ENCODE measurements at regions not wholly inside any gene's neighbourhood (a gene's known extent, or its start where the extent isn't known, plus 50 kb on each side); places are given as distances from the start of the nearest gene placed in this dataset.

- Histone ChIP-seq H3K36me3 (ENCODE audit: insufficient read depth) (no peaks in the 10 kb centered on the region), H3K4me2 (peak overlapping the region; percentile 82), H3K9me2 (ENCODE audit: insufficient read depth) (0 out of 2 replicates have a peak, but pooled peaks cover 3% of the 10 kb centered on the region), H3K79me2 (replicated peaks; ENCODE audit: insufficient read depth) (no peaks in the 10 kb centered on the region), H3K27ac (ENCODE audit: low read depth) (no peak overlapping the region), H3K4me3 (peak overlapping the region; percentile 56), H4K20me1 (replicated peaks; ENCODE audit: insufficient read depth) (no peaks in the 10 kb centered on the region), H3K4me1 (ENCODE audit: insufficient read depth) (peaks cover 29% of the 10 kb centered on the region), H3F3A (replicated peaks; ENCODE audit: low read depth) (peaks cover 7% of the 10 kb centered on the region; the same call in 1 of the 2 replicates), H2AFZ (peak overlapping the region; percentile 98), H3K27me3 (ENCODE audit: insufficient read depth) (peaks cover 45% of the 10 kb centered on the region)
- Mint-ChIP-seq H3K27me3 (ENCODE audit: insufficient read depth, low read depth, poor library complexity) (peaks cover 37% of the 10 kb centered on the region), H3K9me3 (peaks cover 3% of the 10 kb centered on the region; the same call in 1 of the 3 replicates), H3K4me1 (peaks cover 28% of the 10 kb centered on the region), H3K36me3 (ENCODE audit: low read depth) (no peaks in the 10 kb centered on the region; the same call in 2 of the 3 replicates), H3K4me3 (peak overlapping the region; percentile 81), H3K27ac (no peak overlapping the region)
- no peak for DNase-seq (ENCODE audit: low spot score)
- TF ChIP-seq EZH2 (IDR thresholded peaks at IDR 0.05; ENCODE audit: low read depth, unreplicated experiment) (peak; percentile 51), REST (IDR thresholded peaks at IDR 0.05; ENCODE audit: unreplicated experiment) (no peak), POLR2AphosphoS5 (IDR thresholded peaks at IDR 0.05; ENCODE audit: low read depth) (no peak), JUNB (IDR thresholded peaks at IDR 0.05; ENCODE audit: unreplicated experiment) (no peak), STAT1 (IDR thresholded peaks at IDR 0.05; ENCODE audit: unreplicated experiment) (no peak)
- no peak for ATAC-seq
Measured at GRCh38 chr1:38577937-38578270, 281.7 kb downstream of the RRAGC start.

GRCh38 chr1:38577385-38577784 is 282.2 kb downstream of the RRAGC start:
- Histone ChIP-seq H3K4me2 (peak overlapping the region; percentile 82), H3K9me2 (ENCODE audit: insufficient read depth) (0 out of 2 replicates have a peak, but pooled peaks cover 3% of the 10 kb centered on the region), H3K27ac (ENCODE audit: low read depth) (no peak overlapping the region), H3K4me3 (peak overlapping the region; percentile 56; the same call in 1 of the 2 replicates), H3K4me1 (ENCODE audit: insufficient read depth) (peaks cover 29% of the 10 kb centered on the region), H4K20me1 (replicated peaks; ENCODE audit: insufficient read depth) (no peaks in the 10 kb centered on the region), H3K27me3 (ENCODE audit: insufficient read depth) (peaks cover 45% of the 10 kb centered on the region), H3K79me2 (replicated peaks; ENCODE audit: insufficient read depth) (no peaks in the 10 kb centered on the region), H3K36me3 (ENCODE audit: insufficient read depth) (no peaks in the 10 kb centered on the region), H2AFZ (peak overlapping the region; percentile 98), H3F3A (replicated peaks; ENCODE audit: low read depth) (peaks cover 7% of the 10 kb centered on the region; the same call in 1 of the 2 replicates)
- peaks cover 28% of the 10 kb centered on the region for H3K4me1 Mint-ChIP-seq
- H3K4me3 Mint-ChIP-seq = peak overlapping the region; percentile 81
- ATAC-seq (no peak), DNase-seq (ENCODE audit: low spot score) (no peak)
- no peak for TF ChIP-seq POLR2AphosphoS5 (IDR thresholded peaks at IDR 0.05; ENCODE audit: low read depth)
- TF ChIP-seq CREB1 (CRISPR knock-in tag; IDR thresholded peaks at IDR 0.05; ENCODE audit: low read depth) = no peak
- TF ChIP-seq ZNF114 (CRISPR knock-in tag; IDR thresholded peaks at IDR 0.05) = no peak
- no peak for TF ChIP-seq REST (IDR thresholded peaks at IDR 0.05; ENCODE audit: unreplicated experiment)
- TF ChIP-seq NANOG (IDR thresholded peaks at IDR 0.05; ENCODE audit: borderline replicate concordance) = no peak
- peaks cover 37% of the 10 kb centered on the region for H3K27me3 Mint-ChIP-seq (ENCODE audit: insufficient read depth, low read depth, poor library complexity)
- H3K9me3 Mint-ChIP-seq = no peaks in the 10 kb centered on the region; the same call in 2 of the 3 replicates
- no peak overlapping the region for H3K27ac Mint-ChIP-seq
- H3K36me3 Mint-ChIP-seq (ENCODE audit: low read depth) = no peaks in the 10 kb centered on the region; the same call in 2 of the 3 replicates

All from GM23338 (cell line).